Stimulated activated CD4-positive, alpha-beta T cell treated with anti-CD3 and anti-CD28 coated beads, Interleukin-1b, Interleukin-23, amount 100 ng/mL, for 48 hours (primary cell): ENCODE measurements at regions not wholly inside any gene's neighbourhood (a gene's known extent, or its start where the extent isn't known, plus 50 kb on each side); places are given as distances from the start of the nearest gene placed in this dataset.

Experiments
- DNase-seq: peaks from one replicate; pipeline ENCODE4 v3.0.0-alpha.2; 2020

GRCh38 chr9:106575823-106576222 is 287.1 kb upstream of the ZNF462 start:
- no peak for DNase-seq

- DNase-seq = no peak
These were observed 286.7 kb upstream of the ZNF462 start for GRCh38 chr9:106576232-106576760.

- DNase-seq = no peak
These were observed 285.8 kb upstream of the ZNF462 start for GRCh38 chr9:106577121-106577520.

- DNase-seq = no peak
These were observed 282.4 kb upstream of the ZNF462 start for GRCh38 chr9:106580546-106580945.

- DNase-seq = no peak
These were observed 281.0 kb upstream of the ZNF462 start for GRCh38 chr9:106581973-106582372.

- no peak for DNase-seq
These were observed 279.2 kb upstream of the ZNF462 start for GRCh38 chr9:106583751-106584150.

- no peak for DNase-seq
These were observed 275.9 kb upstream of the ZNF462 start for GRCh38 chr9:106587042-106587441.

- DNase-seq = no peak
These were observed 274.3 kb upstream of the ZNF462 start for GRCh38 chr9:106588626-106589025.

GRCh38 chr9:106590759-106591505 is 272.0 kb upstream of the ZNF462 start:
- DNase-seq = no peak

GRCh38 chr9:106593201-106593600 is 269.8 kb upstream of the ZNF462 start:
- DNase-seq = no peak

- DNase-seq = no peak
These were observed 266.0 kb upstream of the ZNF462 start for GRCh38 chr9:106596984-106597383.

- no peak for DNase-seq
These were observed 261.9 kb upstream of the ZNF462 start for GRCh38 chr9:106600955-106601560.

GRCh38 chr9:106602344-106602743 is 260.6 kb upstream of the ZNF462 start:
- DNase-seq = no peak

- no peak for DNase-seq
These were observed 249.7 kb upstream of the ZNF462 start for GRCh38 chr9:106613250-106613737.

- no peak for DNase-seq
These were observed 247.7 kb upstream of the ZNF462 start for GRCh38 chr9:106615118-106615889.

GRCh38 chr9:106616026-106616425 is 246.9 kb upstream of the ZNF462 start:
- no peak for DNase-seq

GRCh38 chr9:106616851-106617345 is 246.1 kb upstream of the ZNF462 start:
- DNase-seq = no peak

GRCh38 chr9:106619211-106619610 is 243.8 kb upstream of the ZNF462 start:
- no peak for DNase-seq

- no peak for DNase-seq
These were observed 242.9 kb upstream of the ZNF462 start for GRCh38 chr9:106620081-106620480.

GRCh38 chr9:106620866-106621265 is 242.1 kb upstream of the ZNF462 start:
- no peak for DNase-seq

- no peak for DNase-seq
These were observed 241.4 kb upstream of the ZNF462 start for GRCh38 chr9:106621313-106622163.

- no peak for DNase-seq
These were observed 240.8 kb upstream of the ZNF462 start for GRCh38 chr9:106622164-106622487.

GRCh38 chr9:106623558-106623957 is 239.4 kb upstream of the ZNF462 start:
- DNase-seq = no peak
